HCT116 (cell line): ENCODE measurements at regions not wholly inside any gene's neighbourhood (a gene's known extent, or its start where the extent isn't known, plus 50 kb on each side); places are given as distances from the start of the nearest gene placed in this dataset.

Experiments
- ATAC-seq: fragments of 200-7000 bp; cut with Tn5 transposase; 2 replicates; pipeline ENCODE4 v1.9.1; 2020; ENCODE audit warnings: mild to moderate bottlenecking, moderate library complexity
- BruUV-seq: library from RNA; stranded (reverse); fragments of 400-500 nt; replicated peaks from 2 replicates; lab custom pipeline; 2021; lab: Mats Ljungman, UMichigan
- CTCF ChIA-PET: fragments of 300-600 bp; sonication (Branson Sonifier 250); formaldehyde crosslinking; loops from one replicate; lab custom pipeline; 2021; ENCODE audit warnings: antibody characterized with exemption; lab: Charles Lee
- POLR2A ChIA-PET: fragments of 300-600, 350-600 bp; sonication (Branson Sonifier 250); formaldehyde crosslinking; loops from one replicate; lab custom pipeline; 2021; ENCODE audit warnings: antibody characterized with exemption; lab: Charles Lee
- RAD21 ChIA-PET, 2 experiments: fragments of 300-600 bp; sonication (Branson Sonifier 250); formaldehyde crosslinking; loops; one replicate each; lab custom pipeline; 2023; ENCODE audit warnings: low total read pairs in 2 of 2; ENCODE audit not compliant: uncharacterized antibody in 2 of 2, unreplicated experiment in 2 of 2, low non-redundant PET in 1 of 2; lab: Charles Lee
- DNase-seq: peaks from one replicate; pipeline ENCODE4 v3.0.0-alpha.2; 2010; ENCODE audit warnings: low read depth, low spot score
- H2AFZ ChIP-seq: fragments of 200-600 bp; shearing (Covaris generic), sonication (generic); 2 replicates; pipeline ENCODE4 v1.6.1; 2017; ENCODE audit warnings: low read depth, mixed run types, mixed read lengths, antibody characterized with exemption, low read length; ENCODE audit not compliant: poor library complexity, severe bottlenecking
- H3K27ac ChIP-seq: 2 replicates; pipeline ENCODE4 v1.5.1; 2012; ENCODE audit warnings: low read depth, low read length
- H3K27me3 ChIP-seq: fragments of 200-600 bp; sonication (generic); 2 replicates; pipeline ENCODE4 v1.6.1; 2016; ENCODE audit warnings: mixed run types, low read length, mixed read lengths; ENCODE audit not compliant: insufficient read depth
- H3K36me3 ChIP-seq, 2 experiments: fragments of 200-500 bp in 1 of 2; fragments of 200-600 bp in 1 of 2; sonication (Bioruptor generic) in 1 of 2; sonication (generic) in 1 of 2; 2 replicates each; pipeline versions ENCODE4 v1.5.1 to v1.6.1; 2014 to 2016; ENCODE audit warnings: low read length in 2 of 2, inconsistent platforms in 1 of 2, mixed read lengths in 1 of 2, mixed run types in 1 of 2; ENCODE audit not compliant: insufficient read depth in 2 of 2, control insufficient read depth in 1 of 2
- H3K4me1 ChIP-seq, 2 experiments: fragments of 200-600 bp in 1 of 2; sonication (generic) in 1 of 2; 2 replicates each; pipeline versions ENCODE4 v1.5.1 to v1.6.1; 2012 to 2017; ENCODE audit warnings: low read length in 2 of 2, inconsistent platforms in 1 of 2, mild to moderate bottlenecking in 1 of 2, mixed read lengths in 1 of 2, mixed run types in 1 of 2, moderate library complexity in 1 of 2; ENCODE audit not compliant: insufficient read depth in 2 of 2, control insufficient read depth in 1 of 2
- H3K4me2 ChIP-seq: fragments of 200-600 bp; sonication (generic); 2 replicates; pipeline ENCODE4 v1.6.1; 2017; ENCODE audit warnings: mixed run types, low read length, mixed read lengths
- H3K4me3 ChIP-seq, 2 experiments: fragments of 200-600 bp in 1 of 2; sonication (generic) in 1 of 2; replicated peaks in 1 of 2; 2 replicates each; pipeline ENCODE4 v1.5.1; 2011 to 2016; ENCODE audit warnings: low read length in 2 of 2, control low read depth in 1 of 2, low read depth in 1 of 2, mild to moderate bottlenecking in 1 of 2, mixed read lengths in 1 of 2, mixed run types in 1 of 2
- H3K79me2 ChIP-seq: fragments of 200-600 bp; sonication (generic); 2 replicates; pipeline ENCODE4 v1.6.1; 2017; ENCODE audit warnings: mild to moderate bottlenecking, mixed run types, low read length, moderate library complexity, mixed read lengths; ENCODE audit not compliant: insufficient read depth
- H3K9ac ChIP-seq: fragments of 200-600 bp; sonication (generic); 2 replicates; pipeline ENCODE4 v1.6.1; 2016; ENCODE audit warnings: low read length, mixed read lengths
- H3K9me2 ChIP-seq: fragments of 200-600 bp; sonication (generic), shearing (Covaris generic); 2 replicates; pipeline ENCODE4 v1.6.1; 2017; ENCODE audit warnings: mixed run types, mild to moderate bottlenecking, moderate library complexity; ENCODE audit not compliant: insufficient read depth
- H3K9me3 ChIP-seq, 2 experiments: fragments of 200-500 bp in 1 of 2; fragments of 200-600 bp in 1 of 2; sonication (Bioruptor generic) in 1 of 2; sonication (generic) in 1 of 2; 2 replicates each; pipeline ENCODE4 v1.6.1; 2014 to 2017; ENCODE audit warnings: low read length in 2 of 2, mixed read lengths in 2 of 2, inconsistent platforms in 1 of 2, low read depth in 1 of 2, mild to moderate bottlenecking in 1 of 2, mixed run types in 1 of 2, moderate library complexity in 1 of 2; ENCODE audit not compliant: control insufficient read depth in 1 of 2, insufficient read depth in 1 of 2
- H4K20me1 ChIP-seq: fragments of 200-600 bp; sonication (generic), shearing (Covaris generic); 2 replicates; pipeline ENCODE4 v1.6.1; 2017; ENCODE audit warnings: mixed run types, mild to moderate bottlenecking, moderate library complexity; ENCODE audit not compliant: insufficient read depth
- ATF3 ChIP-seq: IDR thresholded peaks from 2 replicates; pipeline ENCODE4 v1.6.1; 2012
- CBX3 ChIP-seq: IDR thresholded peaks from 2 replicates; pipeline ENCODE4 v1.6.1; 2012; ENCODE audit warnings: low read depth
- CEBPB ChIP-seq: IDR thresholded peaks from 2 replicates; pipeline ENCODE4 v1.6.1; 2012; ENCODE audit warnings: low read depth
- EZH2 ChIP-seq: fragments of 200-600 bp; sonication (generic); IDR thresholded peaks from 2 replicates; pipeline ENCODE4 v1.6.1; 2017; ENCODE audit warnings: antibody characterized with exemption, mixed run types
- JUND ChIP-seq: IDR thresholded peaks from 2 replicates; pipeline ENCODE4 v1.6.1; 2012
- SP1 ChIP-seq: IDR thresholded peaks from 2 replicates; pipeline ENCODE4 v1.6.1; 2012; ENCODE audit warnings: low read depth
- TCF7L2 ChIP-seq: IDR thresholded peaks from 2 replicates; pipeline ENCODE4 v1.7.0; 2011; ENCODE audit warnings: borderline replicate concordance, inconsistent platforms; ENCODE audit not compliant: insufficient read depth, insufficient read length; ENCODE audit errors: extremely low read depth
- ZBTB33 ChIP-seq: IDR thresholded peaks from 2 replicates; pipeline ENCODE4 v1.6.1; 2011; ENCODE audit warnings: mild to moderate bottlenecking, low read length, moderate library complexity; ENCODE audit not compliant: insufficient replicate concordance; ENCODE audit errors: extremely low read depth
- intact Hi-C: fragments of 100-400 bp; cut with micrococcal nuclease; formaldehyde crosslinking; loops from 2 replicates; pipeline ENCODE4 v1.10.0; 2022
- TF ChIP-seq, protein P1 (sequence below): IDR thresholded peaks from 2 replicates; pipeline ENCODE4 v1.6.1; 2012; ENCODE audit warnings: low read depth

DNA sequence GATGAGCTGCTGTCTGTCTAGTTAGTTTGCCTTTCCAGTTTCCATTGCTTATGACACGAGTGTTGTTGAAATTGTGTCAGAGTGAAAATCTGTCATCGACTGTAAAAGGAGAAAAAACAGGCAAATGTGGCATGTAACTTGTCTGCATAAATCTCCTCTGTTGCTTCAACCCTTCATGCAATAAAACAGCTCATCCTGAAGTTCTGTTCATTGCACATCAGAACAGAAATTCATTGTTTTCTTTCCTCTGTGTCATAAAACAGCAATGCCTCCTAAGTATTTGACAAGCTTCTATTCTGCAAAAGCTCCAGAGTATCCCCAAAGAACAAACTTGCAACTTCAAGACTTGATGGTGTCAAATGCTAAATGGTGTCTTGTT, 432.1 kb downstream of the MEIS1 start:
- no peaks in the 10 kb centered on the region for H3K4me1 ChIP-seq
- peaks cover 0 to 7% of the 10 kb centered on the region in 2 experiments; a peak in 1 of 4 replicates for H3K9me3 ChIP-seq
- H2AFZ ChIP-seq, result no peak overlapping the region
- no peak overlapping the region for H3K4me3 ChIP-seq
- H3K4me2 ChIP-seq, result no peak overlapping the region
- CTCF ChIA-PET, result no interaction called here
- H3K36me3 ChIP-seq, result no peaks in the 10 kb centered on the region
- BruUV-seq, result no TSS peak
- TF ChIP-seq TCF7L2 (no peak), ATF3 (no peak), CEBPB (no peak), CBX3 (no peak), EZH2 (no peak), ZBTB33 (no peak), JUND (no peak), SP1 (no peak)
- TF ChIP-seq, protein P1, sequence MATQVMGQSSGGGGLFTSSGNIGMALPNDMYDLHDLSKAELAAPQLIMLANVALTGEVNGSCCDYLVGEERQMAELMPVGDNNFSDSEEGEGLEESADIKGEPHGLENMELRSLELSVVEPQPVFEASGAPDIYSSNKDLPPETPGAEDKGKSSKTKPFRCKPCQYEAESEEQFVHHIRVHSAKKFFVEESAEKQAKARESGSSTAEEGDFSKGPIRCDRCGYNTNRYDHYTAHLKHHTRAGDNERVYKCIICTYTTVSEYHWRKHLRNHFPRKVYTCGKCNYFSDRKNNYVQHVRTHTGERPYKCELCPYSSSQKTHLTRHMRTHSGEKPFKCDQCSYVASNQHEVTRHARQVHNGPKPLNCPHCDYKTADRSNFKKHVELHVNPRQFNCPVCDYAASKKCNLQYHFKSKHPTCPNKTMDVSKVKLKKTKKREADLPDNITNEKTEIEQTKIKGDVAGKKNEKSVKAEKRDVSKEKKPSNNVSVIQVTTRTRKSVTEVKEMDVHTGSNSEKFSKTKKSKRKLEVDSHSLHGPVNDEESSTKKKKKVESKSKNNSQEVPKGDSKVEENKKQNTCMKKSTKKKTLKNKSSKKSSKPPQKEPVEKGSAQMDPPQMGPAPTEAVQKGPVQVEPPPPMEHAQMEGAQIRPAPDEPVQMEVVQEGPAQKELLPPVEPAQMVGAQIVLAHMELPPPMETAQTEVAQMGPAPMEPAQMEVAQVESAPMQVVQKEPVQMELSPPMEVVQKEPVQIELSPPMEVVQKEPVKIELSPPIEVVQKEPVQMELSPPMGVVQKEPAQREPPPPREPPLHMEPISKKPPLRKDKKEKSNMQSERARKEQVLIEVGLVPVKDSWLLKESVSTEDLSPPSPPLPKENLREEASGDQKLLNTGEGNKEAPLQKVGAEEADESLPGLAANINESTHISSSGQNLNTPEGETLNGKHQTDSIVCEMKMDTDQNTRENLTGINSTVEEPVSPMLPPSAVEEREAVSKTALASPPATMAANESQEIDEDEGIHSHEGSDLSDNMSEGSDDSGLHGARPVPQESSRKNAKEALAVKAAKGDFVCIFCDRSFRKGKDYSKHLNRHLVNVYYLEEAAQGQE, result no peak
- H3K9me2 ChIP-seq, result no peaks in the 10 kb centered on the region
- POLR2A ChIA-PET, result no interaction called here
- H3K27me3 ChIP-seq, result no peaks in the 10 kb centered on the region
- no peak overlapping the region for H3K9ac ChIP-seq
- H3K27ac ChIP-seq, result no peak overlapping the region
- no peaks in the 10 kb centered on the region for H4K20me1 ChIP-seq
- H3K79me2 ChIP-seq, result no peaks in the 10 kb centered on the region
- ATAC-seq (no peak), DNase-seq (no peak)
- RAD21 ChIA-PET, result no interaction called here
- intact Hi-C loops, result no loop called here
